ENCODE measurements at regions not wholly inside any gene's neighbourhood (a gene's known extent, or its start where the extent isn't known, plus 50 kb on each side); places are given as distances from the start of the nearest gene placed in this dataset.

DNA sequence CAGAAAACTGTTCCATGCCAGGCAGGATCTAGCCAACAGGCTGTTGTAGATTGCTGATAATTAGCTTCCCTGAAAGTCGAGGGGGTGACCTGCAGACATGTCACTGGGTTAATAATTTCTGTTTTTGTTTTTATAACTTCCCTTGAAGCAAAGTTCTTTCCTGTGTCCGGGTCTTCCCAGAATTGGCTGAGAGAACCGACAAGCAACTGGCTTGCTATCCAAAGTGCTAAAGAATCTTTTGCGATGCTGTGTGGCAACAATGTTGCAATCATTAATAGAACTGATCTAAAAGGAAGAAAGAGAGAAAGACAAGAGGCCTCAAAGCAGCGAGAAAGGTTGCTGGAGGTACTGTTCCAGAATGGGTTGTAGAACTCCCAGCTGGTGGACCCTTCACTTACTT, 132.1 kb upstream of the DPP6 start:
- POLR2A ChIA-PET = no interaction called here
- Histone ChIP-seq H3K4me1 (ENCODE audit: control insufficient read depth, insufficient read depth, low read length) (no peaks in the 10 kb centered on the region), H3K27ac (ENCODE audit: extremely low read depth, low read depth, low read length) (no peak overlapping the region), H3K4me3 (ENCODE audit: low read depth, low read length) (no peak overlapping the region), H3K36me3 (ENCODE audit: control insufficient read depth in 2 of 2, insufficient read depth in 1 of 2, low read length in 2 of 2) (no peaks in the 10 kb centered on the region), H3K9me3 (ENCODE audit: control insufficient read depth, insufficient read depth, low read depth, low read length) (no peaks in the 10 kb centered on the region)
- no peak for TF ChIP-seq ZNF791 (tag by site-specific recombination; IDR thresholded peaks at IDR 0.05)
- no peak for TF ChIP-seq BCL11A (tag by site-specific recombination; IDR thresholded peaks at IDR 0.05; ENCODE audit: low read depth)
- TF ChIP-seq ZNF223 (tag by site-specific recombination; IDR thresholded peaks at IDR 0.05) = no peak
- no peak for TF ChIP-seq ZNF548 (tag by site-specific recombination; IDR thresholded peaks at IDR 0.05)
- no peak for TF ChIP-seq TCF7L2 (IDR thresholded peaks at IDR 0.05; ENCODE audit: borderline replicate concordance, low read depth, low read length)
- TF ChIP-seq, protein P1, sequence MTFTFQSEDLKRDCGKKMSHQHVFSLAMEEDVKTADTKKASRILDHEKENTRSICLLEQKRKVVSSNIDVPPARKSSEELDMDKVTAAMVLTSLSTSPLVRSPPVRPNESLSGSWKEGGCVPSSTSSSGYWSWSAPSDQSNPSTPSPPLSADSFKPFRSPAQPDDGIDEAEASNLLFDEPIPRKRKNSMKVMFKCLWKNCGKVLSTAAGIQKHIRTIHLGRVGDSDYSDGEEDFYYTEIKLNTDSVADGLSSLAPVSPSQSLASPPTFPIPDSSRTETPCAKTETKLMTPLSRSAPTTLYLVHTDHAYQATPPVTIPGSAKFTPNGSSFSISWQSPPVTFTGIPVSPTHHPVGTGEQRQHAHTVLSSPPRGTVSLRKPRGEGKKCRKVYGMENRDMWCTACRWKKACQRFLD (tag by site-specific recombination; IDR thresholded peaks at IDR 0.05) = no peak
- TF ChIP-seq ZNF677 (tag by site-specific recombination; IDR thresholded peaks at IDR 0.05) = no peak
- TF ChIP-seq ZNF138 (tag by site-specific recombination; IDR thresholded peaks at IDR 0.05; ENCODE audit: borderline replicate concordance) = no peak
- TF ChIP-seq MYNN (tag by site-specific recombination; IDR thresholded peaks at IDR 0.05; ENCODE audit: borderline replicate concordance) = no peak
- TF ChIP-seq ZBTB44 (tag by site-specific recombination; IDR thresholded peaks at IDR 0.05) = no peak
- no peak for TF ChIP-seq ZNF132 (tag by site-specific recombination; IDR thresholded peaks at IDR 0.05; ENCODE audit: borderline replicate concordance)
- TF ChIP-seq ZIC2 (tag by site-specific recombination; IDR thresholded peaks at IDR 0.05) = no peak
- CTCF ChIA-PET = no interaction called here

GRCh38 chr7:153920897-153921296, 131.3 kb upstream of the DPP6 start:
- Histone ChIP-seq H3K4me1 (ENCODE audit: control insufficient read depth, insufficient read depth, low read length) (no peaks in the 10 kb centered on the region), H3K36me3 (ENCODE audit: control insufficient read depth in 2 of 2, insufficient read depth in 1 of 2, low read length in 2 of 2) (no peaks in the 10 kb centered on the region), H3K27ac (ENCODE audit: extremely low read depth, low read depth, low read length) (no peak overlapping the region), H3K4me3 (ENCODE audit: low read depth, low read length) (no peak overlapping the region), H3K9me3 (ENCODE audit: control insufficient read depth, insufficient read depth, low read depth, low read length) (no peaks in the 10 kb centered on the region)
- CTCF ChIA-PET = no interaction called here
- TF ChIP-seq, protein P2, sequence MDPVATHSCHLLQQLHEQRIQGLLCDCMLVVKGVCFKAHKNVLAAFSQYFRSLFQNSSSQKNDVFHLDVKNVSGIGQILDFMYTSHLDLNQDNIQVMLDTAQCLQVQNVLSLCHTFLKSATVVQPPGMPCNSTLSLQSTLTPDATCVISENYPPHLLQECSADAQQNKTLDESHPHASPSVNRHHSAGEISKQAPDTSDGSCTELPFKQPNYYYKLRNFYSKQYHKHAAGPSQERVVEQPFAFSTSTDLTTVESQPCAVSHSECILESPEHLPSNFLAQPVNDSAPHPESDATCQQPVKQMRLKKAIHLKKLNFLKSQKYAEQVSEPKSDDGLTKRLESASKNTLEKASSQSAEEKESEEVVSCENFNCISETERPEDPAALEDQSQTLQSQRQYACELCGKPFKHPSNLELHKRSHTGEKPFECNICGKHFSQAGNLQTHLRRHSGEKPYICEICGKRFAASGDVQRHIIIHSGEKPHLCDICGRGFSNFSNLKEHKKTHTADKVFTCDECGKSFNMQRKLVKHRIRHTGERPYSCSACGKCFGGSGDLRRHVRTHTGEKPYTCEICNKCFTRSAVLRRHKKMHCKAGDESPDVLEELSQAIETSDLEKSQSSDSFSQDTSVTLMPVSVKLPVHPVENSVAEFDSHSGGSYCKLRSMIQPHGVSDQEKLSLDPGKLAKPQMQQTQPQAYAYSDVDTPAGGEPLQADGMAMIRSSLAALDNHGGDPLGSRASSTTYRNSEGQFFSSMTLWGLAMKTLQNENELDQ (tag by site-specific recombination; IDR thresholded peaks at IDR 0.05; ENCODE audit: low read depth) = no peak
- TF ChIP-seq HOXC10 (CRISPR knock-in tag; IDR thresholded peaks at IDR 0.05) = no peak
- TF ChIP-seq ZNF18 (tag by site-specific recombination; IDR thresholded peaks at IDR 0.05) = no peak
- TF ChIP-seq ZEB2 (tag by site-specific recombination; IDR thresholded peaks at IDR 0.05) = no peak
- TF ChIP-seq WT1 (tag by site-specific recombination; IDR thresholded peaks at IDR 0.05) = no peak
- no peak for TF ChIP-seq ZNF514 (tag by site-specific recombination; IDR thresholded peaks at IDR 0.05)
- POLR2A ChIA-PET = no interaction called here
